Inflammatory macrophage treated with lipopolysaccharide for 4 hours (primary cell): ENCODE measurements at regions not wholly inside any gene's neighbourhood (a gene's known extent, or its start where the extent isn't known, plus 50 kb on each side); places are given as distances from the start of the nearest gene placed in this dataset.
A peak's percentile ranks its signal among the peaks of the same experiment; 100 is the strongest.

Experiments
- DNase-seq: peaks from one replicate; pipeline ENCODE4 v3.0.0-alpha.2; 2020

GRCh38 chr18:76567835-76568445, 72.9 kb upstream of the ZNF516 start:
- no peak for DNase-seq

- DNase-seq: no peak
These were observed 71.9 kb upstream of the ZNF516 start for GRCh38 chr18:76566987-76567386.

GRCh38 chr18:76565238-76566173, 70.5 kb upstream of the ZNF516 start:
- peak; percentile 93 for DNase-seq

GRCh38 chr18:76564655-76565237, 69.7 kb upstream of the ZNF516 start:
- DNase-seq: no peak

GRCh38 chr18:76564117-76564516, 69.1 kb upstream of the ZNF516 start:
- DNase-seq: peak; percentile 72

- no peak for DNase-seq
These were observed 67.5 kb upstream of the ZNF516 start for GRCh38 chr18:76562286-76563122.

- DNase-seq: peak; percentile 71
These were observed 64.0 kb upstream of the ZNF516 start for GRCh38 chr18:76558881-76559667.

- DNase-seq: no peak
These were observed 62.1 kb upstream of the ZNF516 start for GRCh38 chr18:76557026-76557575.

- peak; percentile 33 for DNase-seq
These were observed 59.6 kb upstream of the ZNF516 start for GRCh38 chr18:76554547-76555222.

- DNase-seq: peak; percentile 95
These were observed 58.9 kb upstream of the ZNF516 start for GRCh38 chr18:76553715-76554546.

- no peak for DNase-seq
These were observed 53.5 kb upstream of the ZNF516 start for GRCh38 chr18:76548541-76548940.

GRCh38 chr18:76547296-76547695, 52.3 kb upstream of the ZNF516 start:
- DNase-seq: no peak

- no peak for DNase-seq
These were observed 51.4 kb upstream of the ZNF516 start for GRCh38 chr18:76546436-76546835.

GRCh38 chr18:76546088-76546435, 51.0 kb upstream of the ZNF516 start:
- peak; percentile 65 for DNase-seq

GRCh38 chr18:76545433-76546087, 50.5 kb upstream of the ZNF516 start:
- peak; percentile 59 for DNase-seq

- peak; percentile 49 for DNase-seq
These were observed 49.7 kb upstream of the ZNF516 start for GRCh38 chr18:76544511-76545345.
